GM20000 (cell line): ENCODE measurements at regions not wholly inside any gene's neighbourhood (a gene's known extent, or its start where the extent isn't known, plus 50 kb on each side); places are given as distances from the start of the nearest gene placed in this dataset.

ENCODE experiments used
- DNase-seq: peaks from one replicate; pipeline ENCODE4 v3.0.0; 2012; ENCODE audit warnings: low spot score
- CTCF ChIP-seq: IDR thresholded peaks from 2 replicates; pipeline ENCODE4 v1.5.1; 2012; ENCODE audit warnings: mild to moderate bottlenecking, control low read depth; ENCODE audit errors: extremely low read depth, missing control alignments

GRCh38 chr1:168972887-168973286, 133.6 kb upstream of the ATP1B1 start:
- no peak for TF ChIP-seq CTCF
- no peak for DNase-seq

GRCh38 chr1:168974117-168974516, 132.4 kb upstream of the ATP1B1 start:
- no peak for TF ChIP-seq CTCF
- DNase-seq, result no peak

GRCh38 chr1:168974611-168975010, 131.9 kb upstream of the ATP1B1 start:
- no peak for TF ChIP-seq CTCF

GRCh38 chr1:168976267-168976666, 130.2 kb upstream of the ATP1B1 start:
- TF ChIP-seq CTCF, result no peak
- DNase-seq, result no peak

More at GRCh38 chr1:168974611-168975010, 131.9 kb upstream of the ATP1B1 start:
- no peak for DNase-seq

GRCh38 chr1:168977618-168978017, 128.9 kb upstream of the ATP1B1 start:
- DNase-seq, result no peak
- no peak for TF ChIP-seq CTCF

GRCh38 chr1:168979276-168979675, 127.2 kb upstream of the ATP1B1 start:
- DNase-seq, result no peak
- no peak for TF ChIP-seq CTCF

GRCh38 chr1:168980180-168980579, 126.3 kb upstream of the ATP1B1 start:
- no peak for TF ChIP-seq CTCF
- DNase-seq, result no peak

GRCh38 chr1:168980656-168981055, 125.8 kb upstream of the ATP1B1 start:
- no peak for DNase-seq
- no peak for TF ChIP-seq CTCF
